ENCODE measurements at regions not wholly inside any gene's neighbourhood (a gene's known extent, or its start where the extent isn't known, plus 50 kb on each side); places are given as distances from the start of the nearest gene placed in this dataset.

DNA sequence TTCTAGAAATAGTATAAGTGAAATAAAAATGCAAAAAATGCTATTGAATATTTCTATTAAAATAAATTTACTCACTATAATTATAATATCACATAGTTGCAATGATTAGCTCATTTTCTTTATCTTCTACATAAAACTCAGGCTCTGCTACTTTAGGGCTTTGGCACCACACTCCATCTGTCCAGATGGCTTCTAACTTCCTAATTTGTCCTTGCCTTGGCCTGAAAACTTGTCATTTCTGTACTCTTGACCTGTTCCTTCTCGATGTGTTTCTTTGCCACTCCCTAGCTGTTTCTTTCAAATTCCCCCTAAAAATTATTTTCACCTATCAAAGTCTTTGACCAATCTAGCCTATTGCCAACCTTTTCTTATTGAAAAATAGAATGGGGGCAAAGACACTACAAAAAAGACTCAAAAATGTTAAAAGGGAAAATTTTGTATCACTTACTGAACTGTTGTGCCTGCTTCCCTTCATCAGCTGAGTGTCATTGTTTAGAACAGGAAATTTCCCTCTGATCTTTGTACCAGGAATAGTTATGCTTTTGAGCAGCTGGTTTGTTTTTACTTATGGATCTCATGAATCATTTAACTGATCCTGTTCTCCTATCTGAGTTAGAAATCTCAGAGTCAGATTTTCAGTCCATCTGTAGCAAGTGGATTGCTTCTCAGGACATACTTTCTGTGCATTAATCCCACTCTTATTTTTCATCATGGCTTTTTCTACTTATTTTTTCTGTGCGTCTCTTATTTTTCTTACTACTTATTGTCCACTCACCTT lies 279.2 kb upstream of the CNR1 start (continued):
- TF ChIP-seq, protein P1, sequence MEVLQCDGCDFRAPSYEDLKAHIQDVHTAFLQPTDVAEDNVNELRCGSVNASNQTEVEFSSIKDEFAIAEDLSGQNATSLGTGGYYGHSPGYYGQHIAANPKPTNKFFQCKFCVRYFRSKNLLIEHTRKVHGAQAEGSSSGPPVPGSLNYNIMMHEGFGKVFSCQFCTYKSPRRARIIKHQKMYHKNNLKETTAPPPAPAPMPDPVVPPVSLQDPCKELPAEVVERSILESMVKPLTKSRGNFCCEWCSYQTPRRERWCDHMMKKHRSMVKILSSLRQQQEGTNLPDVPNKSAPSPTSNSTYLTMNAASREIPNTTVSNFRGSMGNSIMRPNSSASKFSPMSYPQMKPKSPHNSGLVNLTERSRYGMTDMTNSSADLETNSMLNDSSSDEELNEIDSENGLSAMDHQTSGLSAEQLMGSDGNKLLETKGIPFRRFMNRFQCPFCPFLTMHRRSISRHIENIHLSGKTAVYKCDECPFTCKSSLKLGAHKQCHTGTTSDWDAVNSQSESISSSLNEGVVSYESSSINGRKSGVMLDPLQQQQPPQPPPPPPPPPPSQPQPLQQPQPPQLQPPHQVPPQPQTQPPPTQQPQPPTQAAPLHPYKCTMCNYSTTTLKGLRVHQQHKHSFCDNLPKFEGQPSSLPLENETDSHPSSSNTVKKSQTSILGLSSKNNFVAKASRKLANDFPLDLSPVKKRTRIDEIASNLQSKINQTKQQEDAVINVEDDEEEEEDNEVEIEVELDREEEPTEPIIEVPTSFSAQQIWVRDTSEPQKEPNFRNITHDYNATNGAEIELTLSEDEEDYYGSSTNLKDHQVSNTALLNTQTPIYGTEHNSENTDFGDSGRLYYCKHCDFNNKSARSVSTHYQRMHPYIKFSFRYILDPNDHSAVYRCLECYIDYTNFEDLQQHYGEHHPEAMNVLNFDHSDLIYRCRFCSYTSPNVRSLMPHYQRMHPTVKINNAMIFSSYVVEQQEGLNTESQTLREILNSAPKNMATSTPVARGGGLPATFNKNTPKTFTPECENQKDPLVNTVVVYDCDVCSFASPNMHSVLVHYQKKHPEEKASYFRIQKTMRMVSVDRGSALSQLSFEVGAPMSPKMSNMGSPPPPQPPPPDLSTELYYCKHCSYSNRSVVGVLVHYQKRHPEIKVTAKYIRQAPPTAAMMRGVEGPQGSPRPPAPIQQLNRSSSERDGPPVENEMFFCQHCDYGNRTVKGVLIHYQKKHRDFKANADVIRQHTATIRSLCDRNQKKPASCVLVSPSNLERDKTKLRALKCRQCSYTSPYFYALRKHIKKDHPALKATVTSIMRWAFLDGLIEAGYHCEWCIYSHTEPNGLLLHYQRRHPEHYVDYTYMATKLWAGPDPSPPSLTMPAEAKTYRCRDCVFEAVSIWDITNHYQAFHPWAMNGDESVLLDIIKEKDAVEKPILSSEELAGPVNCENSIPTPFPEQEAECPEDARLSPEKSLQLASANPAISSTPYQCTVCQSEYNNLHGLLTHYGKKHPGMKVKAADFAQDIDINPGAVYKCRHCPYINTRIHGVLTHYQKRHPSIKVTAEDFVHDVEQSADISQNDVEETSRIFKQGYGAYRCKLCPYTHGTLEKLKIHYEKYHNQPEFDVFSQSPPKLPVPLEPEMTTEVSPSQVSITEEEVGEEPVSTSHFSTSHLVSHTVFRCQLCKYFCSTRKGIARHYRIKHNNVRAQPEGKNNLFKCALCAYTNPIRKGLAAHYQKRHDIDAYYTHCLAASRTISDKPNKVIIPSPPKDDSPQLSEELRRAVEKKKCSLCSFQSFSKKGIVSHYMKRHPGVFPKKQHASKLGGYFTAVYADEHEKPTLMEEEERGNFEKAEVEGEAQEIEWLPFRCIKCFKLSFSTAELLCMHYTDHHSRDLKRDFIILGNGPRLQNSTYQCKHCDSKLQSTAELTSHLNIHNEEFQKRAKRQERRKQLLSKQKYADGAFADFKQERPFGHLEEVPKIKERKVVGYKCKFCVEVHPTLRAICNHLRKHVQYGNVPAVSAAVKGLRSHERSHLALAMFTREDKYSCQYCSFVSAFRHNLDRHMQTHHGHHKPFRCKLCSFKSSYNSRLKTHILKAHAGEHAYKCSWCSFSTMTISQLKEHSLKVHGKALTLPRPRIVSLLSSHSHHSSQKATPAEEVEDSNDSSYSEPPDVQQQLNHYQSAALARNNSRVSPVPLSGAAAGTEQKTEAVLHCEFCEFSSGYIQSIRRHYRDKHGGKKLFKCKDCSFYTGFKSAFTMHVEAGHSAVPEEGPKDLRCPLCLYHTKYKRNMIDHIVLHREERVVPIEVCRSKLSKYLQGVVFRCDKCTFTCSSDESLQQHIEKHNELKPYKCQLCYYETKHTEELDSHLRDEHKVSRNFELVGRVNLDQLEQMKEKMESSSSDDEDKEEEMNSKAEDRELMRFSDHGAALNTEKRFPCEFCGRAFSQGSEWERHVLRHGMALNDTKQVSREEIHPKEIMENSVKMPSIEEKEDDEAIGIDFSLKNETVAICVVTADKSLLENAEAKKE (CRISPR knock-in tag; IDR thresholded peaks at IDR 0.05): no peak
- TF ChIP-seq, protein P2, sequence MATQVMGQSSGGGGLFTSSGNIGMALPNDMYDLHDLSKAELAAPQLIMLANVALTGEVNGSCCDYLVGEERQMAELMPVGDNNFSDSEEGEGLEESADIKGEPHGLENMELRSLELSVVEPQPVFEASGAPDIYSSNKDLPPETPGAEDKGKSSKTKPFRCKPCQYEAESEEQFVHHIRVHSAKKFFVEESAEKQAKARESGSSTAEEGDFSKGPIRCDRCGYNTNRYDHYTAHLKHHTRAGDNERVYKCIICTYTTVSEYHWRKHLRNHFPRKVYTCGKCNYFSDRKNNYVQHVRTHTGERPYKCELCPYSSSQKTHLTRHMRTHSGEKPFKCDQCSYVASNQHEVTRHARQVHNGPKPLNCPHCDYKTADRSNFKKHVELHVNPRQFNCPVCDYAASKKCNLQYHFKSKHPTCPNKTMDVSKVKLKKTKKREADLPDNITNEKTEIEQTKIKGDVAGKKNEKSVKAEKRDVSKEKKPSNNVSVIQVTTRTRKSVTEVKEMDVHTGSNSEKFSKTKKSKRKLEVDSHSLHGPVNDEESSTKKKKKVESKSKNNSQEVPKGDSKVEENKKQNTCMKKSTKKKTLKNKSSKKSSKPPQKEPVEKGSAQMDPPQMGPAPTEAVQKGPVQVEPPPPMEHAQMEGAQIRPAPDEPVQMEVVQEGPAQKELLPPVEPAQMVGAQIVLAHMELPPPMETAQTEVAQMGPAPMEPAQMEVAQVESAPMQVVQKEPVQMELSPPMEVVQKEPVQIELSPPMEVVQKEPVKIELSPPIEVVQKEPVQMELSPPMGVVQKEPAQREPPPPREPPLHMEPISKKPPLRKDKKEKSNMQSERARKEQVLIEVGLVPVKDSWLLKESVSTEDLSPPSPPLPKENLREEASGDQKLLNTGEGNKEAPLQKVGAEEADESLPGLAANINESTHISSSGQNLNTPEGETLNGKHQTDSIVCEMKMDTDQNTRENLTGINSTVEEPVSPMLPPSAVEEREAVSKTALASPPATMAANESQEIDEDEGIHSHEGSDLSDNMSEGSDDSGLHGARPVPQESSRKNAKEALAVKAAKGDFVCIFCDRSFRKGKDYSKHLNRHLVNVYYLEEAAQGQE (IDR thresholded peaks at IDR 0.05; ENCODE audit: unreplicated experiment): no peak
- TF ChIP-seq CREB1 (CRISPR knock-in tag; IDR thresholded peaks at IDR 0.05; ENCODE audit: low read depth) (no peak), ZNF331 (CRISPR knock-in tag; IDR thresholded peaks at IDR 0.05; ENCODE audit: low read depth) (no peak), EZH2phosphoT487 (IDR thresholded peaks at IDR 0.05; ENCODE audit: unreplicated experiment) (no peak), STAT1 (IDR thresholded peaks at IDR 0.05; ENCODE audit: unreplicated experiment) (no peak), ZNF114 (CRISPR knock-in tag; IDR thresholded peaks at IDR 0.05) (no peak), JUNB (IDR thresholded peaks at IDR 0.05; ENCODE audit: unreplicated experiment) (no peak), POLR2AphosphoS5 (IDR thresholded peaks at IDR 0.05; ENCODE audit: low read depth) (no peak)
